GM12878 (cell line): ENCODE measurements at regions not wholly inside any gene's neighbourhood (a gene's known extent, or its start where the extent isn't known, plus 50 kb on each side); places are given as distances from the start of the nearest gene placed in this dataset.

Source experiments
- ATAC-seq: fragments of 200-7000 bp; cut with Tn5 transposase; 3 replicates; pipeline ENCODE4 v1.9.1; 2020; ENCODE audit warnings: mild to moderate bottlenecking, moderate library complexity
- BruUV-seq: library from RNA; stranded (reverse); fragments of 400-500 nt; replicated peaks from 2 replicates; lab custom pipeline; 2021; lab: Mats Ljungman, UMichigan
- CTCF ChIA-PET: fragments of 300-600 bp; sonication (Branson Sonifier 250); formaldehyde crosslinking; extraction: SDS; loops from one replicate; lab custom pipeline; 2021; ENCODE audit warnings: inconsistent platforms; lab: Yijun Ruan, JAX
- POLR2A ChIA-PET: fragments of 350-600 bp; formaldehyde crosslinking; extraction: SDS; loops from one replicate; lab custom pipeline; 2021; ENCODE audit warnings: inconsistent platforms; lab: Charles Lee
- RAD21 ChIA-PET: fragments of 300-600 bp; sonication (Branson Sonifier 250); formaldehyde crosslinking; loops from one replicate; lab custom pipeline; 2023; ENCODE audit warnings: antibody characterized with exemption; ENCODE audit not compliant: unreplicated experiment; lab: Charles Lee
- SMC1A ChIA-PET: fragments of 300-600 bp; sonication (Branson Sonifier 250); formaldehyde crosslinking; loops from one replicate; lab custom pipeline; 2023; ENCODE audit not compliant: unreplicated experiment, uncharacterized antibody; lab: Charles Lee
- DNase-seq: peaks from one replicate; pipeline ENCODE4 v3.0.0-alpha.2; 2011; ENCODE audit warnings: low read depth, low spot score
- FAIRE-seq: peaks from 3 replicates; lab custom pipeline; 2011; peaks lifted over from hg19 to GRCh38; lab: Jason Lieb, UNC
- H2AFZ ChIP-seq: 2 replicates; pipeline ENCODE4 v1.6.0; 2011; ENCODE audit warnings: low read depth, low read length, control low read depth; ENCODE audit not compliant: control insufficient read depth
- H3K27ac ChIP-seq: 2 replicates; pipeline ENCODE4 v1.5.1; 2011; ENCODE audit warnings: control low read depth; ENCODE audit not compliant: control insufficient read depth, insufficient read depth
- H3K27me3 ChIP-seq, 2 experiments: replicated peaks in 1 of 2; 2 replicates each; pipeline versions ENCODE4 v1.6.0 to v1.6.1; 2011; ENCODE audit warnings: low read length in 1 of 2; ENCODE audit not compliant: control insufficient read depth in 2 of 2, insufficient read depth in 2 of 2
- H3K36me3 ChIP-seq, 2 experiments: 2 replicates each; pipeline ENCODE4 v1.5.1; 2011; ENCODE audit warnings: low read length in 1 of 2; ENCODE audit not compliant: control insufficient read depth in 2 of 2, insufficient read depth in 2 of 2
- H3K4me1 ChIP-seq: 2 replicates; pipeline ENCODE4 v1.6.1; 2011; ENCODE audit warnings: mild to moderate bottlenecking, low read length, moderate library complexity, mixed read lengths; ENCODE audit not compliant: control insufficient read depth, insufficient read depth
- H3K4me2 ChIP-seq: 2 replicates; pipeline ENCODE4 v1.6.0; 2011; ENCODE audit warnings: control low read depth; ENCODE audit not compliant: control insufficient read depth, insufficient read depth
- H3K4me3 ChIP-seq: fragments of 200-600 bp; sonication (generic); 2 replicates; pipeline ENCODE4 v1.5.1; 2016
- H3K79me2 ChIP-seq: 2 replicates; pipeline ENCODE4 v1.6.0; 2011; ENCODE audit warnings: low read length; ENCODE audit not compliant: control insufficient read depth, insufficient read depth
- H3K9ac ChIP-seq: 2 replicates; pipeline ENCODE4 v1.8.0; 2011; ENCODE audit warnings: low read length, control low read depth, mixed read lengths; ENCODE audit not compliant: control insufficient read depth, insufficient read depth
- H3K9me3 ChIP-seq: replicated peaks from 3 replicates; pipeline ENCODE4 v1.5.1; 2011; ENCODE audit warnings: mild to moderate bottlenecking, low read length; ENCODE audit not compliant: control insufficient read depth, insufficient read depth
- H4K20me1 ChIP-seq: 2 replicates; pipeline ENCODE4 v1.6.0; 2011; ENCODE audit not compliant: control insufficient read depth, insufficient read depth
- ASH2L ChIP-seq: fragments of 300-600, 200-600 bp; sonication (generic); IDR thresholded peaks from 2 replicates; pipeline ENCODE4 v1.6.1; 2017; ENCODE audit warnings: low read depth, mild to moderate bottlenecking, borderline replicate concordance
- ATF2 ChIP-seq: IDR thresholded peaks from 2 replicates; pipeline ENCODE4 v1.6.1; 2012; ENCODE audit warnings: low read length, inconsistent platforms
- EP300 ChIP-seq, 2 experiments: fragments of 150-350 bp in 1 of 2; IDR thresholded peaks; 2 replicates each; pipeline ENCODE4 v1.6.1; 2011 to 2012; ENCODE audit warnings: low read depth in 2 of 2, low read length in 2 of 2, borderline replicate concordance in 1 of 2, improper control_type of control experiment in 1 of 2, inconsistent platforms in 1 of 2; ENCODE audit not compliant: control insufficient read depth in 1 of 2
- LARP7 ChIP-seq: fragments of 450-650 bp; IDR thresholded peaks from 2 replicates; pipeline ENCODE4 v1.6.1; 2017; ENCODE audit warnings: mild to moderate bottlenecking
- POLR2AphosphoS2 ChIP-seq: IDR thresholded peaks from 2 replicates; pipeline ENCODE4 v1.6.1; 2011; ENCODE audit warnings: low read depth, mild to moderate bottlenecking, low read length, improper control_type of control experiment, moderate library complexity
- SMC3 ChIP-seq: IDR thresholded peaks from 2 replicates; pipeline ENCODE4 v1.6.1; 2011; ENCODE audit warnings: low read length, improper control_type of control experiment, borderline replicate concordance
- STAT1 ChIP-seq: fragments of 450-650 bp; conservative IDR thresholded peaks from 2 replicates; pipeline ENCODE4 v1.6.1; 2014; ENCODE audit warnings: antibody characterized with exemption, mild to moderate bottlenecking
- ZZZ3 ChIP-seq: IDR thresholded peaks from 2 replicates; pipeline ENCODE4 v1.6.1; 2011; ENCODE audit warnings: low read depth; ENCODE audit not compliant: control insufficient read depth, insufficient read length
- WGBS: methylation state at CpG from one replicate; pipeline ENCODE4 v1.1.6; 2016; ENCODE audit warnings: low lambda C conversion rate; ENCODE audit not compliant: insufficient replicate concordance, insufficient coverage; ENCODE audit errors: missing lambda C conversion rate; 5-methylcytosine and 5-hydroxymethylcytosine counted together
- in situ Hi-C: fragments of 300-500 bp; cut with MboI; formaldehyde crosslinking; loops from 9 replicates; pipeline ENCODE4 v1.14.3; 2018; ENCODE audit warnings: mixed read lengths
- intact Hi-C: fragments of 100-400 bp; cut with micrococcal nuclease; formaldehyde crosslinking; loops from one replicate; pipeline ENCODE4 v1.14.2; 2022; ENCODE audit not compliant: unreplicated experiment

GRCh38 chr9:99371376-99371775, 149.3 kb downstream of the SEC61B start:
- in situ Hi-C loops (no loop called here), intact Hi-C loops (no loop called here)
- no peak for FAIRE-seq
- WGBS: 65% methylated on average over 2 of the region's 2 CpGs
- Histone ChIP-seq H3K36me3 (no peaks in the 10 kb centered on the region), H3K79me2 (no peaks in the 10 kb centered on the region), H3K4me1 (peaks cover 20% of the 10 kb centered on the region), H3K4me3 (no peak overlapping the region), H3K9ac (no peak overlapping the region), H3K9me3 (no peaks in the 10 kb centered on the region), H3K27me3 (no peaks in the 10 kb centered on the region; a peak in 1 of 4 replicates), H3K27ac (no peak overlapping the region), H4K20me1 (no peaks in the 10 kb centered on the region), H3K4me2 (no peak overlapping the region), H2AFZ (no peak overlapping the region)
- CTCF ChIA-PET: interaction anchor here (0.8 kb wide), 1 partner anchor 49 kb away, joined by 4 read pairs; no protein-coding TSS in a partner anchor
- RAD21 ChIA-PET: no interaction called here
- ATAC-seq: no peak
- BruUV-seq: no TSS peak
- TF ChIP-seq POLR2AphosphoS2 (no peak), EP300 (IDR thresholded peaks at IDR 0.05; ENCODE audit: borderline replicate concordance in 1 of 2, control insufficient read depth in 1 of 2, low read depth in 2 of 2, low read length in 2 of 2) (no peak), SMC3 (no peak), STAT1 (no peak), ASH2L (no peak), ATF2 (no peak), LARP7 (no peak), ZZZ3 (no peak)
- POLR2A ChIA-PET: no interaction called here
- SMC1A ChIA-PET: interaction anchor here (1.5 kb wide), 1 partner anchor 144 kb away, joined by 3 read pairs; no protein-coding TSS in a partner anchor
- DNase-seq: no peak
